A673 (cell line): ENCODE measurements at regions not wholly inside any gene's neighbourhood (a gene's known extent, or its start where the extent isn't known, plus 50 kb on each side); places are given as distances from the start of the nearest gene placed in this dataset.

Experiments
- BruUV-seq: library from RNA; stranded (reverse); fragments of 400-500 nt; replicated peaks from 2 replicates; lab custom pipeline; 2021; lab: Mats Ljungman, UMichigan
- CTCF ChIA-PET: fragments of 300-600 bp; sonication (Branson Sonifier 250); formaldehyde crosslinking; loops from one replicate; lab custom pipeline; 2022; ENCODE audit warnings: antibody characterized with exemption; lab: Charles Lee
- POLR2A ChIA-PET: fragments of 300-600 bp; sonication (Branson Sonifier 250); formaldehyde crosslinking; loops from one replicate; lab custom pipeline; 2022; ENCODE audit warnings: antibody characterized with exemption; ENCODE audit not compliant: low non-redundant PET; lab: Charles Lee
- DNase-seq: peaks from one replicate; pipeline ENCODE4 v3.0.0-alpha.2; 2015; ENCODE audit warnings: low spot score
- H3K27ac ChIP-seq: fragments of 200-600 bp; sonication (generic); 2 replicates; pipeline ENCODE4 v1.5.1; 2016; ENCODE audit warnings: mixed run types, low read depth, mild to moderate bottlenecking, mixed read lengths, antibody characterized with exemption, low read length; ENCODE audit not compliant: poor library complexity, severe bottlenecking
- H3K27me3 ChIP-seq: fragments of 200-600 bp; sonication (generic); replicated peaks from 2 replicates; pipeline ENCODE4 v1.6.1; 2017; ENCODE audit warnings: mixed run types, low read depth, mild to moderate bottlenecking, mixed read lengths, antibody characterized with exemption, low read length; ENCODE audit not compliant: insufficient read depth, poor library complexity
- H3K36me3 ChIP-seq: fragments of 200-600 bp; sonication (generic); 2 replicates; pipeline ENCODE4 v1.6.1; 2016; ENCODE audit warnings: mixed run types, mild to moderate bottlenecking, mixed read lengths, antibody characterized with exemption, low read length; ENCODE audit not compliant: insufficient read depth, poor library complexity, severe bottlenecking
- H3K4me1 ChIP-seq: fragments of 200-600 bp; sonication (generic); 2 replicates; pipeline ENCODE4 v1.6.1; 2017; ENCODE audit warnings: mixed run types, mild to moderate bottlenecking, mixed read lengths, antibody characterized with exemption, low read length; ENCODE audit not compliant: insufficient read depth, poor library complexity, severe bottlenecking
- H3K4me3 ChIP-seq: fragments of 200-600 bp; sonication (generic); 2 replicates; pipeline ENCODE4 v1.5.1; 2016; ENCODE audit warnings: low read depth, mixed run types, mild to moderate bottlenecking, mixed read lengths, low read length; ENCODE audit not compliant: poor library complexity, severe bottlenecking
- H3K9me3 ChIP-seq: fragments of 200-600 bp; sonication (generic); 2 replicates; pipeline ENCODE4 v1.6.1; 2016; ENCODE audit warnings: mixed run types, low read depth, mild to moderate bottlenecking, mixed read lengths, antibody characterized with exemption, low read length; ENCODE audit not compliant: poor library complexity, severe bottlenecking
- EZH2 ChIP-seq: fragments of 200-600 bp; sonication (generic); IDR thresholded peaks from 2 replicates; pipeline ENCODE4 v1.6.1; 2017; ENCODE audit warnings: borderline replicate concordance, low read depth, mild to moderate bottlenecking, mixed read lengths, antibody characterized with exemption, low read length; ENCODE audit not compliant: poor library complexity, severe bottlenecking
- intact Hi-C: fragments of 100-400 bp; cut with micrococcal nuclease; formaldehyde crosslinking; loops from one replicate; pipeline ENCODE4 v1.10.0; 2022; ENCODE audit not compliant: unreplicated experiment
- TF ChIP-seq, protein P1 (sequence below): fragments of 300-800, 200-600 bp; sonication (generic); conservative IDR thresholded peaks from 2 replicates; pipeline ENCODE4 v1.5.1; 2017; ENCODE audit warnings: low read depth, mild to moderate bottlenecking, antibody characterized with exemption, low read length, moderate library complexity, mixed read lengths

DNA sequence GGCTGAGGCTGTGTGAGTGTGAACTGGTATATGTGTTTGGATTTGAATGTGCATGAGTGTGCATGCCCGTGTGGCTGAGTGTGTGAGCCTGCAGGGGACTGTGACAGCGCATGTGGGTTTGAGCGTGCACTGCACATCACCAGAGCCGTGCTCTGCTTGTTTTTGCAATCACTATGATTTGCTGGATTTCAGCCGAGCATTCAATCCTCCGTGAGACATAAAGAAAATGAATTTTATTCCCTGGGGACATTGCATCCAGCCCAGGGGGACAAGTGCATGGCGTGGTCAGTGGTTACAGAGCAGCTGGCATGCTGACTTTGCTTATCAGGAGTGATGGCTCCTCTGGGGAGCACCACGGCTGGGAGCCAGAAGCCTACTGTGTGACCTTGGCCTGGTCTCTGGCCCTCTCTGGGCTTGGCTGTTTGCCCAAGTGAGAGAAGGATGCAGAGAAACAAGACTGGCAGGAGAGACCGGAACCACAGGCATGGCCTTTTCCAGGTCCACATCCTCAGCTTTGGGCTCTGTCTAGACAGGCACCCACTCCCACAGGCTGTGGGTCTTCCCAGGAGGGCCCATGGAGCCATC lies 160.2 kb upstream of the UNC5B start:
- no peaks in the 10 kb centered on the region for H3K27me3 ChIP-seq
- ChIA-PET POLR2A (no interaction called here), CTCF (no interaction called here)
- no TSS peak for BruUV-seq
- intact Hi-C loops, result no loop called here
- H3K4me3 ChIP-seq, result no peak overlapping the region
- no peak for DNase-seq
- no peak overlapping the region for H3K27ac ChIP-seq
- TF ChIP-seq, protein P1, sequence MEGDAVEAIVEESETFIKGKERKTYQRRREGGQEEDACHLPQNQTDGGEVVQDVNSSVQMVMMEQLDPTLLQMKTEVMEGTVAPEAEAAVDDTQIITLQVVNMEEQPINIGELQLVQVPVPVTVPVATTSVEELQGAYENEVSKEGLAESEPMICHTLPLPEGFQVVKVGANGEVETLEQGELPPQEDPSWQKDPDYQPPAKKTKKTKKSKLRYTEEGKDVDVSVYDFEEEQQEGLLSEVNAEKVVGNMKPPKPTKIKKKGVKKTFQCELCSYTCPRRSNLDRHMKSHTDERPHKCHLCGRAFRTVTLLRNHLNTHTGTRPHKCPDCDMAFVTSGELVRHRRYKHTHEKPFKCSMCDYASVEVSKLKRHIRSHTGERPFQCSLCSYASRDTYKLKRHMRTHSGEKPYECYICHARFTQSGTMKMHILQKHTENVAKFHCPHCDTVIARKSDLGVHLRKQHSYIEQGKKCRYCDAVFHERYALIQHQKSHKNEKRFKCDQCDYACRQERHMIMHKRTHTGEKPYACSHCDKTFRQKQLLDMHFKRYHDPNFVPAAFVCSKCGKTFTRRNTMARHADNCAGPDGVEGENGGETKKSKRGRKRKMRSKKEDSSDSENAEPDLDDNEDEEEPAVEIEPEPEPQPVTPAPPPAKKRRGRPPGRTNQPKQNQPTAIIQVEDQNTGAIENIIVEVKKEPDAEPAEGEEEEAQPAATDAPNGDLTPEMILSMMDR, result no peak
- TF ChIP-seq EZH2, result no peak
- no peaks in the 10 kb centered on the region for H3K4me1 ChIP-seq
- H3K9me3 ChIP-seq, result no peaks in the 10 kb centered on the region
- H3K36me3 ChIP-seq, result no peaks in the 10 kb centered on the region

DNA sequence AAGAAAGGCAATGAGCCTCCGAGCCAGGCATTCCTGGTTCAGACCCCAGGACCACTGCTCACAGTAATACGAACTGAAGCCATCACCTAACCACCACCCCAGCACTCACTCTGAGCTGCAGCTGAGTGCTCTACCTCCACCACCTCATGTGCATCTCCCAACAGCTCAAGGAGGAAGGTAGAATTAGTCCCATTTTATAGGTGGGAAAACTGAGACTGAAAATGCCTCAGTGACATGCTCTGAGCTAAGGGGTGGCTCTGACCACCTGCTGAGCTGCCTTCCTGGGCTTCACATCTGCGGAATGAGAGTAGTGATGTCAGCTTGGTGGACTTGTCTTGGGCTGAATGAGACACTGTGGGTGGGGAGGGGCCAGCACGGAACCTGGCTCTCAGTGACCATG lies 159.7 kb upstream of the UNC5B start:
- no peak for TF ChIP-seq EZH2
- TF ChIP-seq, protein P1, result no peak
- ChIA-PET CTCF (no interaction called here), POLR2A (no interaction called here)
- Histone ChIP-seq H3K4me1 (no peaks in the 10 kb centered on the region), H3K4me3 (no peak overlapping the region), H3K27me3 (no peaks in the 10 kb centered on the region), H3K27ac (no peak overlapping the region), H3K9me3 (no peaks in the 10 kb centered on the region), H3K36me3 (no peaks in the 10 kb centered on the region)
- intact Hi-C loops, result no loop called here
- BruUV-seq, result no TSS peak
- no peak for DNase-seq

DNA sequence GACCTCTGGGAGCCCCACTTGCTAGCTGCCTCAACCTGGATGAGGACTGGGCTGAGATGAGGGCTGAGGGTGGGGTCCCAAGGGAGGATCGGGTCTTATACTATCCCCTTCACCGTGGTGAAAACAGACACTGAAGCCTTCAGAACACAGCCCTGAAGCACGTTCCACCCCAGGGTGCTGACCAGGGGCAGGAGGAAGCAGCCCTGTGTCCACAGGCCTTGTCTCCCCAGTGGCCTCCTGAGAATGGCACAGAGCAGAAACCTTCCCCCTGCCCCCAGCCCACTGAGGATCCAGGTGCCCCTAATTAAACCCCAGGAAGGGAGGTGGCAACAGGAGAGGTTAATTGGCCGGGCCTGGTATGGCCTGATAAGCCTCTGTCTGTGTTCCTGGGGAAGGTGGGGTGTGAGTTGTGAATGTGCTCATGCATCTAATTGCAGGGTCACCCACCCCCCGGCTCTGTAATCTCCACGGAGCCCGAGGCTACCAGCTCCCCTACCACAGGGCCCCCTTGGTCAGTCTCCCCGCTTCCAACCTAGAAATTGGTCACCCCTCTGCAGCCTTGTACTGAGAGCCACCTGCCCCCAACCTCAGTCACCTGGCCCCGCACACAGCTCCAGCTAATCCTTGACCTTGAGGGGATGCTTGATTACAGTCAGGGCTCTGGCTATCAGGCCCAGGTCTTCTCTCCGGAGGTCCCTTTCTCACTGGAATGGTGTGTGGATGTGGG lies 159.0 kb upstream of the UNC5B start:
- TF ChIP-seq, protein P1, result no peak
- TF ChIP-seq EZH2, result no peak
- Histone ChIP-seq H3K9me3 (no peaks in the 10 kb centered on the region), H3K4me1 (no peaks in the 10 kb centered on the region), H3K27me3 (no peaks in the 10 kb centered on the region), H3K36me3 (no peaks in the 10 kb centered on the region), H3K4me3 (no peak overlapping the region), H3K27ac (no peak overlapping the region)
- ChIA-PET POLR2A (no interaction called here), CTCF (no interaction called here)
- BruUV-seq, result no TSS peak
- intact Hi-C loops, result no loop called here
- no peak for DNase-seq
